ENCODE measurements at regions not wholly inside any gene's neighbourhood (a gene's known extent, or its start where the extent isn't known, plus 50 kb on each side); places are given as distances from the start of the nearest gene placed in this dataset.

- no peak for TF ChIP-seq REST (IDR thresholded peaks at IDR 0.05; ENCODE audit: low read depth)
- TF ChIP-seq CEBPB (IDR thresholded peaks at IDR 0.05), result no peak
- TF ChIP-seq RAD21 (IDR thresholded peaks at IDR 0.05; ENCODE audit: low read depth), result no peak
- TF ChIP-seq TAF1 (IDR thresholded peaks at IDR 0.05; ENCODE audit: low read depth), result no peak
- no peak for TF ChIP-seq MAX (IDR thresholded peaks at IDR 0.05)
- no peak for TF ChIP-seq CREB1 (IDR thresholded peaks at IDR 0.05; ENCODE audit: low read depth)
- TF ChIP-seq NFIC (IDR thresholded peaks at IDR 0.05), result no peak
- TF ChIP-seq FOXM1 (IDR thresholded peaks at IDR 0.05; ENCODE audit: borderline replicate concordance, low read depth), result no peak
- TF ChIP-seq EP300 (IDR thresholded peaks at IDR 0.05; ENCODE audit: borderline replicate concordance), result no peak
- no peak for TF ChIP-seq ZBTB7A (IDR thresholded peaks at IDR 0.05; ENCODE audit: low read depth)
- no peak for TF ChIP-seq TCF12 (IDR thresholded peaks at IDR 0.05; ENCODE audit: low read depth)
These were observed 439.3 kb upstream of the CDH8 start for GRCh38 chr16:62475573-62475972.
